NCI-H2196 (cell line): ENCODE measurements at regions not wholly inside any gene's neighbourhood (a gene's known extent, or its start where the extent isn't known, plus 50 kb on each side); places are given as distances from the start of the nearest gene placed in this dataset.

ENCODE experiments used
- DNase-seq: peaks from one replicate; lab custom pipeline; 2025; ENCODE audit not compliant: unreplicated experiment; lab: John Stamatoyannopoulos, UW

- no peak for DNase-seq
Measured at GRCh38 chr20:56060486-56060885, 55.2 kb upstream of the CBLN4 start.

DNA sequence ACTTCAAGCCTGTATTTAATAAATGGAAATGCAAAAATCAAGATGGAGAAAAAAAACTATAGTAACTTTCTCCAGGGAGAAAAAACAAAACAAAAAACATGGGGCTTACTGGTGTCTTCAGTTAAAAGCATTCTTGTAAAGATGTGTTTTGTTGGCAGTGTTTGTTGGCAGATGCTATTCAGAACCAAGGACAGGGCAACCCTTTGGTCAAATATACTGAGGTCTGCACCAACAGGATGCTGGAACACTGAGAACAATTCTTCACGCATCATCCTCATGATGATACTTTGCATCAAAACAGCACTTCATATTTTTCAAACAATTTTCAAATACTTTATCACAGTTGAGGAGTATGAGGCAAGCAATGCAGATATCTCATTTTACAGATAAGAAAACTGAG, 63.7 kb upstream of the CBLN4 start:
- no peak for DNase-seq

- DNase-seq = no peak
Measured at GRCh38 chr20:56072165-56072564, 66.8 kb upstream of the CBLN4 start.

GRCh38 chr20:56088375-56088774, 83.1 kb upstream of the CBLN4 start:
- DNase-seq = no peak

- DNase-seq = no peak
Measured at GRCh38 chr20:56091628-56092234, 86.4 kb upstream of the CBLN4 start.

DNA sequence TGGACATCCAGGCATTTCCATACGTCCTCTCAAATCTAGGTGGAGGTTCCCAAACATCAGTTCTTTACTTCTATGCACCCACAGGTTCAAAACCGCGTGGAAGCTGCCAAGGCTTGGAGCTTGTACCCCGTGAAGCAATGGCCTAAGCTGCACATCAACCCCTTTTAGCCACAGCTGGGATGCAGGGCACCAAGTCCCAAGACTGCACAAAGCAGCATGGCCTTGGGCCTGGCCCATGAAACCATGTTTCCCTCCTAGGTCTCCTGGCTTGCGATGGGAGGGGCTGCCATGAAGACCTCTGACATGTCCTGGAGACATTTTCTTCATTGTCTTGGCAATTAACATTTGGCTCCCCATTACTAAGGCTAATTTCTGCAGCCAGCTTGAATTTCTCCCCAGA, 88.9 kb upstream of the CBLN4 start:
- no peak for DNase-seq

DNA sequence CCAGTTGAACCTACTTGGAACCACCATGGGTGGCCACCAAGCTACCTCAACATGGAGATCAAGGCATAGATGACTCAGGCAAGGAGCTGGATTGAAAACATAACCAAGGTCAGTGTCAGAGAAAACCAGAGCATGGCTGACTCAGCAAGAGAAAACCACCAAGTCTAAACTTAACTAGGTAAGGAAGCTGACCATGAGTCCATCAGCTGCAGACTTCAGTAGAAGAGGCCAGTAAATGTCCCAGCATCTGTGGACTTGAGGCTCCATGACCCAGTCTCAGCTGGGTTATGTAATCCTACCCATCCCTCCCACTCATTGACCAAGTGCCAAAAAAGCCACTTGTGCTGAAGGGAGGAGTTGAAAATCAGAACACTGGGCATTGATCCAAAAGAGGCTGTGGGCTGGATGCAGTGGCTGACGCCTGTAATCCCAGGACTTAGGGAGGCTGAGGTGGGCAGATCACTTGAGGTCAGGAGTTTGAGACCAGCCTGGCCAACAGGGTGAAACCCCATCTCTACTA, 93.7 kb upstream of the CBLN4 start:
- DNase-seq = no peak

DNA sequence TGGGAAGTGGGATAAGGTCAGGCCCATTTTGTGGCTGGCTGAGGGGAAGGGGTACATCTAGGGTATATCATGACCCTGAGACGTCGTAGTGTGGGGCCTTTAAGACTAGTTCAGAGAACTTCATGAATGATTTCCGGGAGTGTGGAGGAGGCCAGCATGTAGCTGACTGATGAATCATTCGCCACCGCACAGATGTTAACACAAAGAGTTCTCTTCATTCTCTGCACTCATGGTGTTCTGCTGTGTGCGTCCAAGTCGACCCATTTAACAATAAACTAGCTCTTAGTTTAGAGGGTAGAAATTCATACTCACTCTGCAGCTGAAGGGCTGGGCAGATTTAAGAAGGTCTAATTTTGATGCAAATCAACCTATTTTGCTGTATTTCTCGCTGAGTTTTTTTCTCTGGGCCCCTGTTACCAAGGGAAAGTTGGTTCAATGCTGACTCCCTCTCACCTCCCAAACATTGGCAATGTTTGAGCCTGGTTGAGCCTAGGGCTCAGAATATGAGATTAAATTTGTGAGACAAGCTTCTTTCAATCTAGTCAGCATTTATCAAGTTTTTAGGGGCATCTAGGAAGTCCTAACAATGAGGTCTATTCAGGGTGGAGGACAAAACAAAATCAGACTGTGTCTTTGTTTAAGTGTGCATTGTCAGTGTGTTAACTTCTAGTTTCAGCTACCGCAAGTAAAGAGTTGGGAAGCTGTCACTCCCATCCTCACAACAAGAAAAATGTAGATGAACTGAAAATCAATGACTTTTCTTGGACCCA, 106.8 kb upstream of the CBLN4 start:
- no peak for DNase-seq

GRCh38 chr20:56117350-56117749, 112.0 kb upstream of the CBLN4 start:
- no peak for DNase-seq

- no peak for DNase-seq
Measured at GRCh38 chr20:56121850-56122249, 116.5 kb upstream of the CBLN4 start.

GRCh38 chr20:56143759-56144158, 104.8 kb upstream of the MC3R start:
- no peak for DNase-seq

DNA sequence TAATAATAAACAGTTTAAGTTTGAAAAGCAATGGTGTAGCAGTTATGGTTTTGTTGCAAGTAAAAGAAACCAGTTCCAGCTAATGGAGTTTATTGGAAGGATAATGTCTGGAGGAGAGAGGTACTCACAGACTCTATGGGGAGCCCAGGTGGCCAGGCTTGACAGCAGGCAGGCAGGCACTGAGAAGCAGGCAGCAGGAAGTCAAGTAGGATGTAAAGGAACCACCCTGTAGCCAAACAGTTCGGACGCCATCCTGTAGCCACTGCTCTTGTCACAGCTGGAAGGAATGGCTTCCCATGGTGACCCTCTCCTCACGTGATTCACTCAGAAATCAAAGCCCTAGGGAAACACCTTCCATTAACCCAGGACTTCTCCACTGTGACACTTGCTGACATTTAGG, 96.7 kb upstream of the MC3R start:
- DNase-seq = no peak

GRCh38 chr20:56153926-56154325, 94.6 kb upstream of the MC3R start:
- no peak for DNase-seq

DNA sequence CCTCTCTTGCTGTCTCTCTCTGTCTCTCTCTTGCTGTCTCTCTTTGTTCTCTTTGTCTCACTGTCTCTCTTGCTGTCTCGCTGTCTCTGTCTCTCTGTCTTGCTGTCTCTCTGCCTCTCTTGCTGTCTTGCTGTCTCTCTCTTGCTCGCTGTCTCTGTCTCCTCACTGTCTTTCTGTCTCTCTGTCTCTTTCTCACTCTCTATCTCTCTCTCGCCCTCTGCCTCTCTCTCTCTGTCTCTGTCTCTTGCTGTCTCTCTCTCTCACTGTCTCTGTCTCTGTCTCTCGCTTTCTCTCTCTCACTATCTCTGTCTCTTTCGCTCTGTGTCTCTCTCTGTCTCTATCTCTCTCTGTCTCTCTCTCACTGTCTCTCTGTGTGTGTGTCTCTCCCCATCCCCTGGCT, 92.9 kb upstream of the MC3R start:
- DNase-seq = no peak

DNA sequence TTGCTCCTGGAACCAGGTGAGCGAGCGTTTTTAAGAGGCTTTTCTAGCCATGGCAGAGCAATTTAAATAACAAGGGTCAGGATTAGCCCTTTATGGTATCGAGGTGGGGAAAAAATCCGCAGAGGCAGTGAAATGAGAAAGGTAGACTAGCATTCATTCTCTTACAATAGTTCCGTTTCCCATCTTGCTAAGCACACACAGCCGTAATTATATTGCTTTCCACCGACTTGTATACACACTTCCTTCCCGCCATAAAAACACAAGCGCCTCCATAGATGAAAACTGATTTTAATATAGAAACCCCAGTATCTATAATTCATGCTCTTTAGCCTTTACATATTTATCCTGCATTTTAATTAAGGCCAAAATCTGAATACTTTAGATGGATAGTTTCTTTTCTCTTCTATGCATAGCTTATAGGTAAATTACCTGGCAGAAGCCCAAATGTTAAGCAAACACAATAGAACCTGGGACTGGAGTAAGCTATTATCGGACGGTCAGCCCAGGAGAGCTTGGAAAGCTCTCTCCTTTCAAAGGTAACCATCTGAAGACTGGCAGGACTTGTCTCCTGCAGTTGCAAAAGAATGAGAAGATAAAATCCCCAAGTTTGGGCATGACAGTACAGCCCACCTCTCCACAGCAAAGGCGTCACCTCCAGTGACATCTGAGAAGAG, 90.9 kb upstream of the MC3R start:
- DNase-seq = no peak

DNA sequence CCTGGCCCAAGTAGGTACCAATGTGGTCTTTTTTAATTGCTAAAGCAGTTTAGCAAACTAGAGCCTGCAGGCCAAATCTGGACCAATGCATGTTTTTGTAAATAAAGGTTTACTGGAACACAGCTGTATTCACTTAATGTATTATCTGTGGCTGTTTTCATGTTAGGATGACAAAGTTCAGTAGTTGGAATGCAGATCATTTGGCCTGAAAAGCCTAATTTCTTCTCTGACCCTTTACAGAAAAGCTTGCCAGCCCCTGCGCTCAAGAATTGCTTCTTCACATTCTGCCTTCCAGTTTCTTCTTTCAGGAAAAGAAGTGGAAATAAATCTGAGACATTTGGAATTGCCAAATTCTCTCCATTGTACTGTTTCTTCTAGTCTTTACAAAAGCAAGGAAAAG, 90.0 kb upstream of the MC3R start:
- DNase-seq = no peak

GRCh38 chr20:56160956-56161355, 87.6 kb upstream of the MC3R start:
- no peak for DNase-seq

DNA sequence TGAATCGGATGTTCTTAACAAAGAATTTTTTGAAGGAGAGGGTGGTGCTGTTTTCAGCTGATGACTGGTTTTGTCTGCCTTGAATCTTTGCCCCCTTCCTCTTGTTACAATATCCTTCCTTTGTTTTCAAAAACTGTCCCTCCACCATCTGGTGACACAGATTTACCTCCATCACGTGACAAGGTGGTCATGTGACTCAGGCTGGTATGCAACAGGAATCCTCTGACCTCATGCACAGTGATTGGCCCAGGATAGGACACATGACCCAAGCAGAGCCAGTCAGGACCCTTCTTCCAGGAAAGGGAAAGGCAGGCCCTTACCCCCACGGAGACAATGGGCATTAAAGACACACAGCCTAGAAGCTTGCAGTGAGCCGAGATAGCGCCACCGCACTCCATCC, 84.7 kb upstream of the MC3R start:
- no peak for DNase-seq

- DNase-seq = no peak
Measured at GRCh38 chr20:56166781-56167465, 81.6 kb upstream of the MC3R start.

GRCh38 chr20:56171087-56172012, 77.2 kb upstream of the MC3R start:
- DNase-seq = peak; percentile 1

DNA sequence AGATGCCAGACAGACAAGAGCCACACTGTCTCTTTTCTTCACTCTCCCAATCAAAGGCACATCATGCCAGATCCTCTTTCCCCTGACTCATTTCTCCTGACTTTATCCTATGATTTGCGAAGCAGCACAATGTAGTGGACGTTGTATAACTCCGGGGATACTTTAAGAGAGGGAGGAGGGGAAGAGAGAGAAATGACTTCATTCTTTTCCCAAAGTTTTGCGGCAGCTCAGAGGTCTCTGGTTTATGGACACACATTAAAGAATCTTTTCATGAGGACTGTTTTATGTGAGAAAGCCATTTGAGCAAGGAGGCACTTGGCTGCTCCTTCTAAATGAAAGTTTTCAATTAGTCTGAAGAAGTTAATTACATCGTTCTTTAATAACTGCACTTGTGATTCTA, 75.1 kb upstream of the MC3R start:
- no peak for DNase-seq
